GM18858 (cell line): ENCODE measurements at regions not wholly inside any gene's neighbourhood (a gene's known extent, or its start where the extent isn't known, plus 50 kb on each side); places are given as distances from the start of the nearest gene placed in this dataset.

Source experiments
- ATAC-seq: cut with Tn5 transposase; IDR thresholded peaks from one replicate; pipeline ENCODE4 v1.9.1; 2021; ENCODE audit not compliant: unreplicated experiment

- ATAC-seq: no peak
Measured at GRCh38 chr14:51145246-51145645, 50.3 kb upstream of the TRIM9 start.

- no peak for ATAC-seq
Measured at GRCh38 chr14:51147183-51147582, 52.3 kb upstream of the TRIM9 start.

- ATAC-seq: no peak
Measured at GRCh38 chr14:51155326-51155725, 60.4 kb upstream of the TRIM9 start.

- peak; percentile 61 for ATAC-seq
Measured at GRCh38 chr14:51157012-51157411, 62.1 kb upstream of the TRIM9 start.

- no peak for ATAC-seq
Measured at GRCh38 chr14:51160871-51161270, 66.0 kb upstream of the TRIM9 start.

GRCh38 chr14:51165415-51165814 is 70.5 kb upstream of the TRIM9 start:
- ATAC-seq: no peak

- ATAC-seq: peak; percentile 45
Measured at GRCh38 chr14:51167587-51168214, 72.3 kb upstream of the TMX1 start.

GRCh38 chr14:51168215-51168613 is 71.8 kb upstream of the TMX1 start:
- ATAC-seq: no peak

GRCh38 chr14:51173863-51174262 is 66.2 kb upstream of the TMX1 start:
- no peak for ATAC-seq

GRCh38 chr14:51176839-51177238 is 63.2 kb upstream of the TMX1 start:
- no peak for ATAC-seq

GRCh38 chr14:51180577-51180976 is 59.5 kb upstream of the TMX1 start:
- ATAC-seq: peak; percentile 86

GRCh38 chr14:51182131-51182565 is 57.9 kb upstream of the TMX1 start:
- ATAC-seq: no peak

GRCh38 chr14:51185180-51185579 is 54.9 kb upstream of the TMX1 start:
- ATAC-seq: no peak

GRCh38 chr14:51185754-51186153 is 54.3 kb upstream of the TMX1 start:
- ATAC-seq: peak; percentile 80

GRCh38 chr14:51188566-51189185 is 51.4 kb upstream of the TMX1 start:
- no peak for ATAC-seq

GRCh38 chr14:51189600-51190376 is 50.3 kb upstream of the TMX1 start:
- no peak for ATAC-seq
